ENCODE measurements at regions not wholly inside any gene's neighbourhood (a gene's known extent, or its start where the extent isn't known, plus 50 kb on each side); places are given as distances from the start of the nearest gene placed in this dataset.
A peak's percentile ranks its signal among the peaks of the same experiment; 100 is the strongest.

DNA sequence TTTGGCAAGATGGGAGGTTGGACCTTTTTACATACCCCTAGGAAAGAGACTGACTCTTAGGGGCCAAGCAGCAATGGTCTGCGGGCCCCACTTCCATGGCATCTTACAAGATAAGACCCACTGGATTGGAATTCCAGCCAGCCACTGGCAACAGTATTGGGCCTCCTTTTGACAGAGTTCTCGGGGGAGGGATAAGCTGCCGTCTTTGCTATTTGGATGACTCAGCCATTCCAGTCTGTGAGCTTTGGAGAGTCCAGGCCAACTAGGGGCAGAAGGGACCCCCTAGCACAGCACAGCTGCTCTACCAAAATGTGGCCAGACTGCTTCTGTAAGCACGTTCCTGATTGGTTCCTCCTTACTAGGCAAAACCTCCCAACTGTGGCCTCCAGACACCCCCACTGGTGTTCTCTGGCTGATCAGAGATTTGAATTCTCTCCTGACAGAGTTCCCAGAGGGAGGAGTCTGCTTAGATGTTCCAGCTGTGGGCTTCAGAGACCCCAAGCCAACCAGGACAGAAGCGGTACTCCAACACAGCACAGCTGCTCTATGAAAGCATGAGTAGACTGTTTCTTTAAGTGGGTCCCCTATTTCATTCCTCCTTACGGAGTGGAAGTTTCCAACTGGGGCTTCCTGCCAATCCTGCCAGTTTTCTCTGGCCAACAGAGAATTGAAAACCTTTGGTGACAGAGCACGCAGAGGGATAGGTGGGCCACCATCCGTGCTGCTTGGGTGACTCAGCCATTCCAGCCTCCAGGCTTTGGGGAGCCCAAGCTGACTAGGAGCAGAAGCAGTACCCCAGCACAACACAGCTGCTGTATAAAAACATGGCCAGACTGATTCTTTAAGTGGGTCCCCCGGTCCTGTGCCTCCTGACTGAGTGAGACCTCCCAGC lies 672.1 kb upstream of the RIOK2 start:
- no peak for DNase-seq

DNA sequence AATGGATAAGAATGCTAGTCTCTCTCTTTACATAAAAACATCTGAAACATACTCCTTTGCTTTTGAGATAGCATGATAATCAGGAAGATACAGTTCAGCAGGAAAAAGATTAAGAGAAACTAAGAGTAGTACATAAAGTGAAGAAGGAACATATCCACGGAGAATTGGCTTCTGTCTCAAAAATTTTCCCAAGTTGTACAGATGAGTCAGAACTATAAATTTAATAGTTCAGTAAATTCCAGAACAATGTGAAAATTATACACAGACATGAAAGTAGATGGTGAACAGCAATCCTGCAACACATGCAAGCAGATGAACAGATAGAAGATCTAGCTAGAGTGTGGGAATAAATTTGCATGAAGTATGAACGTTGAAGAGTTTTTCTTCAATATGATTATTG lies 691.4 kb upstream of the RIOK2 start:
- DNase-seq = no peak

DNA sequence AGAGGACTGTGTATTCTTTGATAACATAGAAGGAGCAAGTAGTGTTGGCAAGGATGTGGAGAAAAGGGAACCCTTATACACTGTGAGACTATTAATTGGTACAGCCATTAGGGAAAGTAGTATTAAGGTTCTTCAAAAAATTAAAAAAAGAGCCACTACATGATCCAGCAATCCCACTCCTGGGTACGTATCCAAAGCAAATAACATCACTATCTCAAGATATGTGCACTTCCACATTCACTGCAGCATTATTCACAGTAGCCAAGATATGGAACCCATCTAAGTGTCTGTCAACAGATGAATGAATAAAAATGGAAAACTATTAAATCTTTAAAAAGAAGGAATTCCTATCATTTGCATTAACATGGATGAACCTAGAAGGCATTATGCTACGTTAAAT lies 693.2 kb upstream of the RIOK2 start:
- no peak for DNase-seq

DNA sequence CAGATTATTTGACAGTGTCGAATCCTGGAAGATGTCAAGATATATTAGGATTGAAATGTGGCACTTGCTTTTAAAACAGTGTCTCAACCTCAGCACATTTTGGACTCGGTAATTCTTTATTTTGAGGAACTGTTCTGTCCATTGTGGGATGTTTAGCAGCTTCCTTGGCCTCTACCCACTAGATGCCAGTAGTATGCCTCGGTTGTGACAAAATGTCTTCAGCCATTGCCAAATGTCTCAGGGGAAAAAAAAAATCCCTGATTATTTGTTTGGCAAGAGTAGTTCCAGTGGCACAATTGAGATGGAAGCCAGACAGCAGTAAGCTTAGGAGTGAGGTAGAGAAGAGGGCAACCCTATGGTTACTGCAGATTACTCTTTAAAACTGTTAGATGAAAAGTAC lies 694.5 kb upstream of the RIOK2 start:
- DNase-seq = peak; percentile 16 to 50

DNA sequence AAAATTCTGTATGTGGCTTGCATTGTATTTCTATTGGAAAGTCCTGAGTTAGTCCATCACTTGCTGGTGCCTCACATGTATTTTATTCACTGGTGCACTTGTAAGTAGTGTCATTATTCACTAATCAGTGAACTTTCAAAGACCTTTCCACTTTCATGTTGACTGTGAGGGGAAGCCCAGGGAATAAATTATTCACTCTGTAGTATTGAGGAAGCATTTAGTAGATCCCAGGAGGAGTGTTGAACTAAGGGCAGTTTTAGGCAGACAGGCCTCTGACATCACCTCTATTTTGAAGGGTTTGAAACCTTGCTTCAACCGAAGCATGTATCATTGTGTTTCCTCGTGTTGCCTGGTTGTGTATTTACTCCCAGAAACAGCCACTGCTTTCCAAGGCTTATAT lies 705.4 kb upstream of the RIOK2 start:
- DNase-seq = no peak

DNA sequence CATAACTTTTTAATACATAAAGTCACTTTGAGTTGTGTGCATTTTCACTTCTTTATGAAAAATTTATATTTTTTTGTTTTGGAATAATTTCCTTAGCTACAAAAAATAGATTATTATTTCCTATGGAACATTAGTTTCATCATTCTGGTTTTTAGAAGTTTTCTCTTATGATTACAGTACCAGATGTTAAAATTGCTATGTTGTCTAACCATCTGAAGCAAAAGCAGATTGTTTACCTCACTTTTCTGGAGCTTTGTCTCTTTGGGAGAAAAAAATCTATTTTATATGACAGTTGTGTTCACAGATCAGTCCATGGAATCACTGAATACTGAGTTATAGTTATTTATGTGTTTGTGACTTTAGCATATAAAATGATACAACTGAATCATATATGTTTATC lies 708.9 kb upstream of the RIOK2 start:
- DNase-seq = no peak

DNA sequence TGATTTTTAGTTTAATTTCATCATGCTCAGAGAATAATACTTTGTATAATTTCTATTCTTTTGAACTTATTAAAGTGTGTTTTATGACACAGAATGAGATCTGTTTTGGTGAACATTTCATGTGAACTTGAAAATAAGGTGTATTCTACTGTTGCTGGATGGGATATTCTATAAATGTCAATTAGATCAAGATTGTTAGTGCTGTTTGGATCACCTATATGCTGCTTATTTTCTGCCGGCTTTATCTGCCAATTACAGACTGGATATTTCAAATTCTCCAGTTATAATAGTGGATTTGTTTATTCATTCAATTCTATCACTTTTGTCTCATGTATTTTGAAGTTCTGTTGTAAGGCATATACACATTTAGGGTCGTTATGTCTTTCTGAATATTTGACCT lies 720.7 kb upstream of the RIOK2 start:
- DNase-seq = no peak

DNA sequence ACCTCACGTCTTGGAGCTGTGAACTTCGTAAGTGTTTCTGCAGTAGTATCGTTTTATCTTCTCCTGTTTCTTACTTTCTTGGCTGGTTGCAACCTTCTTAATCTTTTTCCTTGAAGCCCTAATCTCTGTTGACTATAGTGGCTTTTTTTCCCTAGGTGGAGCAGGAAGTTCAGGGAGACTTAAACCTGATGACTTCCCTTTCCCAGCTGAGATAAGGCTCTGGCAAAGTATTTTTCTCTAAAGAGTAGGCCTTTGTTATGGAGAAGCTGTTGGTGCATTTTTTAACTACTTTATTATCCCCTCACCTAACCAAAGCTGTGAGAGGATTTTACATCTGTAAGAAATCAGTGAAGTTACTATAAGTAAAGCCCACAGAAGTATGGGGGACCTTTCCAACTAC lies 723.1 kb upstream of the RIOK2 start:
- DNase-seq = no peak

DNA sequence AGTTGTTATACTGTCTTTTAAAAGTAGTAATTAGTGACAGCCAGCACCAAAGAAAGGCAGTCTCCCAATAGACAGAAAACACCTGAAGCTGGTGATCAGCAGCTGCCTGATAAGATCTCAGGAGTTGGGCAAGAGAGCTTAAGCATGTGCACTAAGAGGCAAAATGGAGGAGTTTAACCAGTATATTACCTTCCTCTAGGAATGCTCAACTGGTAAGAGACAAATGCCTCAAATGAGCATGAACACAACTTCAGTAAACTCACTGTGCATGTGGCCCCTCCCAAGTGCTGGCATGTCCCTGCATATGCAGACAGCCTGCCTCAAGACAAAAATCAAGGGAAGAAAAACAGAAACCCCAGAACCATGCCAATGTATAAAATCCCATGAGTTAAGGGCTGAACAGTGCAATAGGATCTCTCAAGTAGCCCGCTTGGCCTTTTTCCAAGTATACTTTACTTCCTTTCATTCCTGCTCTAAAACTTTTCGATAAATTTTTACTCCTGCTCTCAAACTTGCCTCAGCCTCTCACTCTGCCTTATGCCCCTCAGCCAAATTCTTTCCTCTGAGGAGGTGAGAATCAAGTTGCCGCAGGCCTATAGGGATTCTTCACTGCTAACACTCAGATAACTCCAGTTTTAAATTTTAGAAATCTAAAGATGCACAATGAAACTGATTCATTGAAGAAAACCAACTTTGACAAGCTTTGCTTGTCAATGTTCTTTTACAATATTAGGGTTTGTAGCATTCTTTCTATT lies 724.8 kb upstream of the RIOK2 start:
- DNase-seq = no peak

DNA sequence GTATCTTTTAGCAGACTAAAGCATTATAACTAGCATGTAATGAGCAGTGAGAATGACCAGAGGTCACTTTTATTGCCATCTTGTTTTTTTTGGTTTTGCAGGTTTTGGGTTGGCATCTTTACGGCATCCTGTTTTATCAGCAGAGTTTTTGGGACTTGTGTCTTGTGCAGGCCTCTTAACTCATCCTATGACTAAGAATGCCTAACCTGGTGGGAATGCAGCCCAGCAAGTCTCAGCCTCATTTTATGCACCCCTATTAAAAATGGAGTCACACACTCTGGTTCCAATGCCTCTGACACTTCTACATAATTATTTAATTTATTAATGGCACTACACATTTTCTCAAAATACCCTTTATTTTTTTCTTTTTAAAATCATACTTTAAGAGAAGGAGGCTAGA lies 726.5 kb upstream of the RIOK2 start:
- DNase-seq = no peak

DNA sequence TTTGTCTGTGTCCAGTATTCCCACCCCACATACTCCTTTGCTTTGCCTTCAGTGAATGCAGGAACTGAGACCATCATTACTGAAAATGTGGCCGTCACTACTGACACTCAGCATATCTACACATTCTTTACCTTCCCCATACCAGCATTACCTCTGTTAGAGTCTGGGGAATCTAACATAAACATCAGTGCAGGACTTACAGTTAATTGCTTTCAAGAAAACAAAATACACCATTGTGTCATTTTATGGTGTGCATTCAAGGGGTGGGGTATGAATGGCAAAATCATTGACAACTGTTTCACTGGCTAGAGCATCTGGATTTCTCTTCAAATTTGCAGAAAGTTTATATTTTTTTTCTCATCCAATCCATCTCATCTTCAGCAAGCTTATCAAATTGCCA lies 731.4 kb upstream of the RIOK2 start:
- no peak for DNase-seq

DNA sequence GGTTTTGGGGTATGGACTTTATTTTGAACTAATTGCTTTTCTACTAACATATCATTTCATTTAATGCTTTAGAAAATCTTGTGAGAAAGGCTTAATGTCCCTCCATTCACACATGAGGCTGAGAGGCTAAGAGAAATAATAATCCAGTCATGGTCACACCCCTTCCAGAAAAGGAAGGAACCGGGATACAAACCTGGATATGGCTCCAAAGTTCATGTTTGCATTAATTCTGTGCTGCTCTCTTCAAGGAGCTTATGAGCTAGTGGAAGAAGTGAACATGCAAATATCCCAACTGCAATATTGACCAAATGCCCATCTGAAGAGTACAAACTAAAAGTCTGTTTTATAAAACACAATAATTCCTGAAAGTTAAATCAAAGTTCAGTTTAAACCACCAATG lies 732.1 kb upstream of the RIOK2 start:
- DNase-seq = no peak

DNA sequence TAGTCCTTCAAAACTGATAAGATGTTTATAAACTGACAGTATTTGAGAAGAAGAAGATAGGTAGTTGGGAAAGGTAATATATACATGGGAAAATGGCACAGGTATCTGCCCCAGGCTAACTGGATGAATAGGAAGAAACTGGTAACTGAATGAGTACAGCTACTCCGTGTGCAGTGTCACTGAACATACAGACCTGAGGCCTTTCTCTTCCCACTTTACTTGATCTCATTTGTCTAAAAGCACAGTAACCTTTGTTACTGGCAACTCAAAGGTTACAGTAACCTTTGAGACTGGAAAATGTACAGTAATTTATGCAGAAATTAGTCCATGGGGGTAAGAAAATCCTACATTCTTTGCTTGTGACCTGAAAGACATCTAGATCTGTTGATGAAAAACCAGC lies 735.0 kb upstream of the RIOK2 start:
- no peak for DNase-seq

DNA sequence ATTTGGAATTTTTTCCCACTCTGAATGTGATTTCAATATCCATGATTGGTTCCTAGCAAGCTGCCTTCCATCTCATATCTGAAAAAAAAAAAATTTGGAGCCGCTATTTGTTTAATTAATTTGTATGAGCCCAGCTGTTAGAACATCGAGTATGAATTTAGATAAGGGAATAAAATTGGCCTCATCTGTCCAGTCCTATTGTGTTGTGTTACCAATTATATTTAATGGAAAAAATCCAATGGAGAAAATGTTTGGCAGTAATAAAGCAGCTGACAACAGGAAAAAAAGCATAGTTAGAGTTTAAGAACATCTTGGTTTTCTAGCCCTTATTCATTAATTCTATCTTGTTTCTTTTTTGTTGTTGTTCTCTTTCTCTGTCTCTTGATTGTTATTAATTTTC lies 735.6 kb upstream of the RIOK2 start:
- DNase-seq = no peak

DNA sequence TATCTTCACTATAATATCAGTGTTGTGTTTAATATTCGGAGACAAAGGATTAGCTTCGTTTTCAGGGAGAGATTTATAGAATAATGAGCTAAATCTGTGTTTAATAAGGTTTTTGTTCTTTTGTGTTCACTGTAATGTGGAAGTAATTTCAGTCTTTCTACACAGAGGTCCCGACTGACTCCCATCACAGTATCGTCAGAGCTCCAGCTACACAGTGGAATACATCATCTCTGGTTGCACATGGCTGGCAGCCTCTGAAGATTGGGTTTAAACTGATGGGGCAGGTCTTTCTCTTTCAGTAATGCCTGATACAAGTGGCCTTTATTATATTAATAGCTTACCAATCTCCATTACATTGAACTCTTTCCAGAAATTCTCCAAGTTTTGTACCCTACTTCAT lies 736.7 kb upstream of the RIOK2 start:
- no peak for DNase-seq

DNA sequence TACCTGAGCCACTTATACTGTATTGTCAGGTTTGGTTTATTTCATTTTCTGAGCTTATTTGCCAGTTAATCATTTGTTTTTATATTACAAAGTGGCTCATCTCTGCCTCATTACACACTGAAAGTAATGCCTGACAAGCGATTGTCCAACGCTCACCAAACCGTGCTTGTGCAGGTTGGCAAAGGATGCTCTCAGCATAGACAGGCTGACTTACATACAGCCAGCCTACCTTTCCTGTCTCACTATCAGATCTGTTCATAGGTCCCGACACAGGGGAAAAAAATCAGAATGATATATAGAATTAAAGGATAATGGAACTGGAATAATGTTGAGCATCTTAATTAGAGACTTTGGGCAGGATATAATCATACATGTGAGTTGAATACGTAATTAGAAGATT lies 739.7 kb upstream of the RIOK2 start:
- DNase-seq = no peak

DNA sequence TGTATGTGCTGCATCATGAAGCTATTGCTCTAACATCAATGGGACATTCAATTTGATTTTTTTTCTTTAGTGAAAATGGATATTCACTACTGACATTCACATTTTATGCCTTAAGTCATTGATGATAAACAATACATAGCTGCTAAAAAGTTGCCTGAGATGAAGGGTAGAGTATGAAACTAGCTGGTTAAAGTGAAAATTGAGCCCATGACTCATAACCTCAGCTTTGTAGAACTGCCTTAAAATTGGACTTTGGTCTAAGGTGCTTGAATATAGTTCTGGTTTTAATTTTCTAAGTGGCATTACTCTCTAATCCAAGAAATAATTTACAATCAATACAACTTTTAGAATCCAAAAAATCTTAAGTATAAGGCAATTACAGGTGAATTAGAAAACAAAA lies 740.4 kb upstream of the RIOK2 start:
- DNase-seq = no peak

DNA sequence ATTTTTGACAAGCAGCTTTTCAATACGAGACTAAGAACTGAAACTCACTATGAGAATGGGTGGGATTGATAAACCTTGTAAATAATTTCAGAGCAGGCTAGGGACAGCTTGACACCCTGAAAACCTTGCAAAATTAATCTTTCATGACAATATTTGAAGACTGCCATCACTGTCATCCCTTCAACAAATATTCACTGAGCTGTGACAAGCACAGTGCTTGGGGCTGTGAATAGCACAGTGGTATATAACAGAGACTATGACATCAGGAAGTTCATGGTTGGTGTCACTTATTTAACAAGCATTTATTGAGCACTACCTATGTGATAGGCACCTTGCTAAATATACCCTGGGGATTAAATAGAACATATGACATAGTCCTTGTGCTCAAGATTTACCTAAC lies 741.0 kb upstream of the RIOK2 start:
- no peak for DNase-seq

DNA sequence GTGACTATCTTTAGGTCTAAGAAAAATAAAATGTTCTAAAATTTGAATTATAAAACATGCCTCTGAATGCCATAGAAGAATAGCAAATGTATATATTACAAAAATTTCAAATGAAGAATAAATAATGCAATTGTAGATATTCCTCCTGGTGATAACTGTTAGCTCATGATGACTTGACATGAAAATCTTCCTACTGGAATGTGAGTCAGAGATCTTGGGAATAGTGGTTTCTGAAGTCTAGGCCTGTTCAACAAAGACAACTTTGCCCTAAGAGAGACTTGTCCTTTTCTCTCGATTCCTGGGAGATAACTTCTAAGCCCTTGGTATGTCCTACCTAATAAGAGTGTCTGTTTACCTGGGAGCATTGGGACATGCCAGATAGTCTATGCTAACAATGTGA lies 746.3 kb upstream of the RIOK2 start:
- no peak for DNase-seq

DNA sequence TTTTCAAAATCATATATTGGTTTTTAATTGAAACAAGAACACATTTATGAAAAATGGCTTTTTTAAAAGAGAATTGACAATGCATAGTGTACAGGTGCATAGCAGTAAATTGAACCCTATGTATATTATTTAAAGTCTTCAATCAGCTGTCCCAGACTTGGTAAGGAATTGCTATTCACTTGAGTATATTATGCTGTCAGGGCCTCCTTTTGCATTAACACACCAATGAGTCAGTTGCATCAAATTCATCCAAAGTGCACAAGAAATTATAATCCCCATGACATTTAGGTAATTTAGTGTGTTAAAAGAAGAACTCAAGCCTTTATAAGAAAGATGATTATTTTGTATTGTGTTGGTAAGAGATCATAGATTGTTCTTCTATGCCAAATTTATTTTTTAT lies 748.8 kb upstream of the RIOK2 start:
- no peak for DNase-seq

DNA sequence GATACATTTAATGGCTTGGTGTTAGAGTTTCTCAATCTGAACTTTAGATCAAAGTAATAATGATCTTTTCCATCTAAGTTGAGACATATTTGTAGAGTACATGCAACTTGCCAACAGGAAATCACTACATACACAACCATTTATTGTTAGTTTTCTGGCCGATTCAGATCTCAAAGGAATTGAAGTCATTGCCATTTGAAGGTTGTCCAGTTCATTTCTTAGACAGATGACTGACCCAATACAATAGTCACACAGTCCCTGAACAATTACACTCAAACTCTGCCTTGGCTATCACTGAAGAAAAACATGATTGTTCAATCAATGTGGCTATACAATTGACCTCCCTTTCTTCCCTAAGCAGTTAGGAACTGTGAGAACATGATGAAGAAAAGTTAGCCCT lies 753.2 kb upstream of the RIOK2 start:
- DNase-seq = peak in 1 of 2 donors; percentile 15

DNA sequence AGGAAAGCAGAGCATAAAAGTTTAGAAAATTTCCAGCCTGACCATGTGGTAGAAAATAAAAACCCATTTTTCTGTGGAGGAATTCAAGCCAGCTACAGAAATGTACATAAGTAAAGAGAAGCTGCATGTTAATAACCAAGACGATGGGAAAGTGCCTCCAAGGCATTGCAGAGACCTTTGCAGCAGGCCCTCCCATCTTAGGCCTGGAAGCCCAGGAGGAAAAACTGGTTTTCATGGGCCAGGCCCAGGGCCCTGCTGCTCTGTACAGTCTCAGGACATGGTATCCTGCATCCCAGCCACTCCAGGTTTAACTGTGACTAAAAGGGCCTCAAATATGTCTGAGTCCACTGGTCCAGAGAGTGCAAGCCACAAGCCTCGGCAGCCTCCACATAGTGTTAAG lies 754.8 kb upstream of the RIOK2 start:
- no peak for DNase-seq

DNA sequence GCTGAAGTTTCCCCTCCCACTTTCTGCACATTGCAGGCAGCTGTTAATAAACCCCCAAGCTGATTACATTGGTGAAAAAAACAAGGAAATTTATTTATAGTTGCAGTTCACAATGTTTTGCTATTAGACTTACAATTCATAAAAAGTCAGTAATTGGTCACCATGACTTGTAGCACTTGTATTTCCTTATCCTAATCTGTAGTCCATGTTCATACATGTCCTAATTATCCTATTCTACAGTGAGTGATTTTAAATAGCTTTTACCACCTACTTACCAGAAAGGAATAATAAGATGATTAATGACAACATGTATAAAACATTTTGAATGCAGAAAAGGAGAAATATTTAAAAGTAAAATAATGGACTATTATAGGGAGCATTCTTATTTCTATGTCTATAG lies 760.0 kb upstream of the RIOK2 start:
- no peak for DNase-seq

DNA sequence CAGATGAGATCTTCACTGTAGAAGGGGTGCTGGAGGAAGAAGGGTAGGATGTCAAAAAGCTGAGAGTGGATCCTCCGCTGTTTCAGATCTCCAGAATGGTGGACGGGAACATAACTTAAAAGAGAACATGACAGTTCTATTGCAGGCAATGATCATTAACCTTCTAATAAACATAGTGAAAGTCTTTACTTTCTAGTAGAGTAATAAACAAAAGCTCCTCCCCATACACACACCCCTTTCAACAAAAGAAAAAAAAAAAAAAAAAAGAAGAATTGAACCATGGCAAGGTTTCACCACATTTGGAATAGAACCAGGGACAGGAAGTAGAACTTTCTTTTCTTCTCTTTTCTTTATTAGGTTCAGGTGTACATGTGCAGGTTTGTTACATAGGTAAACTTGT lies 768.1 kb upstream of the RIOK2 start:
- DNase-seq = no peak

DNA sequence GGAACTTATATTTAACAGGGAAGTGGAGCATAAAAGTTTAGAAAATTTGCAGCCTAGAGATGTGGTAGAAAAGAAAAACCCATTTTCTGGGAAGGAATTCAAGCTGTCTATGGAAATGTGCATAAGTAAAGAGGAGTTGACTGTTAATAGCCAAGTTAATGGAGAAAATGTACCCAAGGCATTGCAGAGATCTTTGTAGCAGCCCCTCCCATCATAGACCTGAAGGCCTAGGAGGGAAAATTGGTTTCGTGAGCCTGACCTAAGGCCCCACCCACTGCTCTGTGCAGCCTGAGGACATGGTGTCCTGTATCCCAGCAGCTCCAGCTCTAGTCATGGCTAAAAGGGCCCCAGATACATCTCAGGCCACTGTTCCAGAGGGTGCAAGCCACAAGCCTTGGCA lies 772.4 kb upstream of the RIOK2 start:
- DNase-seq = no peak

Data from hippocampal formation (tissue), 2 donors.